ENCODE measurements at regions not wholly inside any gene's neighbourhood (a gene's known extent, or its start where the extent isn't known, plus 50 kb on each side); places are given as distances from the start of the nearest gene placed in this dataset.
A peak's percentile ranks its signal among the peaks of the same experiment; 100 is the strongest.

GRCh38 chr1:194267021-194267420 lies 1080.6 kb upstream of the B3GALT2 start:
- TF ChIP-seq CTCF (IDR thresholded peaks at IDR 0.05), result no peak
- H3K27me3 Mint-ChIP-seq (ENCODE audit: insufficient read depth), result no peaks in the 10 kb centered on the region; the same call in 1 of the 2 replicates
- no peaks in the 10 kb centered on the region for H3K36me3 Mint-ChIP-seq (ENCODE audit: low read depth)
- H3K27ac Mint-ChIP-seq, result peak overlapping the region; percentile 9; the same call in 1 of the 2 replicates
- peaks cover 26% of the 10 kb centered on the region for H3K4me1 Mint-ChIP-seq (ENCODE audit: low read depth)
- H3K9me3 Mint-ChIP-seq, result peaks cover 13% of the 10 kb centered on the region
- DNase-seq, result peak; percentile 40
- no peak overlapping the region; the same call in 1 of the 2 replicates for H3K4me3 Mint-ChIP-seq

GRCh38 chr1:194256010-194256409 lies 1069.6 kb upstream of the B3GALT2 start:
- no peaks in the 10 kb centered on the region for H3K36me3 Mint-ChIP-seq (ENCODE audit: low read depth)

GRCh38 chr1:194252199-194252598 lies 1065.8 kb upstream of the B3GALT2 start:
- H3K36me3 Mint-ChIP-seq (ENCODE audit: low read depth), result no peaks in the 10 kb centered on the region; the same call in 1 of the 2 replicates
- H3K27ac Mint-ChIP-seq, result peak overlapping the region; percentile 56
- peaks cover 17% of the 10 kb centered on the region for H3K4me1 Mint-ChIP-seq (ENCODE audit: low read depth)
- DNase-seq, result peak; percentile 58
- peaks cover 11% of the 10 kb centered on the region; the same call in 1 of the 2 replicates for H3K9me3 Mint-ChIP-seq
- TF ChIP-seq CTCF (IDR thresholded peaks at IDR 0.05), result no peak
- no peaks in the 10 kb centered on the region for H3K27me3 Mint-ChIP-seq (ENCODE audit: insufficient read depth)
- H3K4me3 Mint-ChIP-seq, result no peak overlapping the region

More at GRCh38 chr1:194256010-194256409, 1069.6 kb upstream of the B3GALT2 start:
- H3K4me3 Mint-ChIP-seq, result no peak overlapping the region
- no peak for TF ChIP-seq CTCF (IDR thresholded peaks at IDR 0.05)
- no peaks in the 10 kb centered on the region for H3K27me3 Mint-ChIP-seq (ENCODE audit: insufficient read depth)
- no peaks in the 10 kb centered on the region; the same call in 1 of the 2 replicates for H3K9me3 Mint-ChIP-seq
- DNase-seq, result no peak
- H3K27ac Mint-ChIP-seq, result no peak overlapping the region
- H3K4me1 Mint-ChIP-seq (ENCODE audit: low read depth), result peaks cover 17% of the 10 kb centered on the region

GRCh38 chr1:194241215-194241614 lies 1054.8 kb upstream of the B3GALT2 start:
- H3K4me1 Mint-ChIP-seq (ENCODE audit: low read depth), result no peaks in the 10 kb centered on the region
- no peak for TF ChIP-seq CTCF (IDR thresholded peaks at IDR 0.05)
- no peaks in the 10 kb centered on the region for H3K27me3 Mint-ChIP-seq (ENCODE audit: insufficient read depth)
- H3K36me3 Mint-ChIP-seq (ENCODE audit: low read depth), result no peaks in the 10 kb centered on the region
- DNase-seq, result no peak
- no peak overlapping the region for H3K27ac Mint-ChIP-seq
- H3K9me3 Mint-ChIP-seq, result no peaks in the 10 kb centered on the region
- no peak overlapping the region for H3K4me3 Mint-ChIP-seq

- no peaks in the 10 kb centered on the region for H3K36me3 Mint-ChIP-seq (ENCODE audit: low read depth)
- no peaks in the 10 kb centered on the region for H3K27me3 Mint-ChIP-seq (ENCODE audit: insufficient read depth)
- peaks cover 12% of the 10 kb centered on the region; the same call in 1 of the 2 replicates for H3K4me1 Mint-ChIP-seq (ENCODE audit: low read depth)
- no peaks in the 10 kb centered on the region for H3K9me3 Mint-ChIP-seq
- TF ChIP-seq CTCF (IDR thresholded peaks at IDR 0.05), result no peak
- DNase-seq, result no peak
- H3K4me3 Mint-ChIP-seq, result no peak overlapping the region
- no peak overlapping the region for H3K27ac Mint-ChIP-seq
Observed at GRCh38 chr1:194233069-194233468, 1046.7 kb upstream of the B3GALT2 start.
